Superior temporal gyrus (tissue), 1 donor: ENCODE measurements at regions not wholly inside any gene's neighbourhood (a gene's known extent, or its start where the extent isn't known, plus 50 kb on each side); places are given as distances from the start of the nearest gene placed in this dataset.
A peak's percentile ranks its signal among the peaks of the same experiment; 100 is the strongest.

ENCODE experiments used
- DNase-seq: peaks from one replicate; pipeline ENCODE4 v3.0.0-alpha.2; 2016; ENCODE audit errors: extremely low spot score

DNA sequence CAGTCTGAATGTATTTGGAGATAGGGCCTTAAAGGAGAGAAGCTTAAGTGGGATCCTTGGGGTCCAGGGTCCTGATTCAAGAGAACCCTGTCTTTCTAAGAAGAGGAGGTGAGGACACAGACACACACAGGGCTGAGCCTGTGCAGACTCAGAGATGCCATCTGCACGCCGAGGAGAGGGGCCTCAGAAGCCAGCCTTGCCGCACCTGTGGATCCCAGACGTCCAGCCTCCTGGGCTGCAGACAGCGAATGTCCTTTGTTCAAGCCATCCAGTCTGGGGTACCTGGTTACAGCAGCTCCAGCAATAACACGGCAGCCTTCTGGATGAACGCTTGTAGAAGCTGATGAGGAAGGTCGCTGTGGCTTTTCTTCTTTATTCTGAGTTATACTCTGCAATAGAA, 1086.1 kb downstream of the BRD1 start:
- no peak for DNase-seq

DNA sequence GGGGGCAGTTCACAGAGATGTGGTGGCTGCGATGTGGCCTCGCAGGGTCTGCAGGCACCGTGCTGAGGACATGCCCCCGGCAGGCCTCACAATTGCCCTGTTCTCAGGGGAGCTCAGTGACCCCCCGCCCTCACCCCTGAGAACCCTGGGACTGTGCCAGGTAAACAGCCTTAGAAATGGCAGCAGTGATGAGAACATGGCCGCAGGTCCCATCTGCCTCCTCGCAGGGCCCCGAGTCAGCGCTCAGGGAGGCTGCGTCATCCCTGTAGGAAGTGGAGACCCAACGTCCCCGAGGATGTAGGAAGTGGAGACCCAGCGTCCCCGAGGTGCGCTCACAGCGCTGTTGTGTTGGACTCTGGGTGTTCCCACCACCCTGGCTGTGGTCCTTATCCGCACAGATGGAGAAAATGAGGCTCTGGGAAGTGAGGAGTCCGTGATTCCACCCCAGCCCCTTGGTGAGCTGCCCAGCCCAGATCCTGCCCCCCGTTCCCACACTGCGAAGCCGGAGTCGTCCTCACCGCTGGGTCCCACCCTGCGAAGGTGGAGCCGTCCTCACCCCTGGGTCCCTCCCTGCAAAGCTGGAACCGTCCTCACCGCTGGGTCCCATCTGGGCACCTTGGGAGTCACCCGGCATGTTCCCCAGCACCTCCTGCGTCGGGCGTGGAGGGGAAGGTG, 1086.8 kb downstream of the BRD1 start:
- no peak for DNase-seq

DNA sequence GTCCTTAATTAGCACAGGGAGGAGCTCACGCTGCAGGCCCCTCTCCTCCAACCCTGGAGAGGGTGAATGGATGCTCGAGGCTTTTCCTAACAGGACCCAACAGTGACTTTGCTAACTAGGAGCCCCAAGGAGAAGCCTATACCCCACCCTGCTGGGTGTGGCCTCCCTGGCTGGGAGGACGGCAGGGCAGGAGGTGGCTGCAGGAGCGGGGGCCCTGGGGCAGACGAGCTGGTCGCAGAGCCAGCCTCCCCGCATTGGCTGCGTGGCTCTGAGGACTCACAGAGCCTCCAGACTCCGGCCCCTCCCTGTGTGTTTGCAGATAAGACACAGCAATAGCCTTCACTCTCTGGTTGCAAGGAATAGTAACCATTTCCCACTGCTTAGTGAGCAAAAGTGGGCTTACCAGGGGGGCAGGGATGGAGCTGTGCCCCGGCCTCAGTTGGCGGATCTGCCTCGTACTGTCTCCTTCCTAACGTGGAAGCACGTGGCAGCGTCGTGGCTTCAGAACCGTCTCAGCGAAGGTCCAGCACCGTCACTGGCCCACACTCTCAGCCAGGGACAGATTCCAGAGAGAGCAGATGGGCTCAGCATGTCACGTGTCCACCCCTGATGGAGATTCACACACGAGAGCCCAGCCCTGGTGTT, 1087.5 kb downstream of the BRD1 start:
- peak; percentile 13 for DNase-seq

DNA sequence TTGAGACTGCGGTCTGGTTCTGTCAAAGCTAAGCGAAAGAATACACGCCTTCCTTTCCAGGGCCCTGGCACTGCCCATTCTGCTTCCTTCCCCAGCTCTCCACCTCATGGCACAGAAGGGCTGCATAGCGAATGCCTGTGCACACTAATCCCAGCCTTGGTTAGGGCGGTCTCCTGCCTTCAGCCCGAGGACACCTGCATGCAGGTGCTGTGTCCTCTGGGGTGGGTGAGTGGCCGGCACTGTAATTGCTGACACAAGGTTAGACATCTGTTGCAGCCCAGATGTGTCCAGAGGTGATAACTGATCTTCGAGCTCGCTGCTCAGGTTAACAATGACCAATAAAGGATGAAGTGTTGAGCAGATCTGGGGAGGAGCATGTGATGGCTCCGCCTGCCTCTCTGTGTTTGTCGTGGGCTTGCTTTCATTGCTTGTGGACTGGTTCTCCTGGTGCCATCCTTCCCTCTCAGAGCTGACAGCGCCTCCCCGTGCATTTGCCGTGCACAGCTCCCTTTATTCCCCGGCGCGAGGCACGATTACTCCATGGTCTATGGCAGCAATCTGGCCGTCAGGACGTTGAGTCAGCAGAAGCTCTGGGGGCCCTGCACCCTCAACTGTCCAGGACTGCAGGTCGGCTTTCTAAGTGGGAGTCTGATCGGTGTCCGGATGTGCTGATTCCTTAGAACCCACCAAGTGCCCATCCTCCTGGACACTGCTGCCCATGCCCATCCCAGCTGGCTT, 1088.2 kb downstream of the BRD1 start:
- DNase-seq: no peak

DNA sequence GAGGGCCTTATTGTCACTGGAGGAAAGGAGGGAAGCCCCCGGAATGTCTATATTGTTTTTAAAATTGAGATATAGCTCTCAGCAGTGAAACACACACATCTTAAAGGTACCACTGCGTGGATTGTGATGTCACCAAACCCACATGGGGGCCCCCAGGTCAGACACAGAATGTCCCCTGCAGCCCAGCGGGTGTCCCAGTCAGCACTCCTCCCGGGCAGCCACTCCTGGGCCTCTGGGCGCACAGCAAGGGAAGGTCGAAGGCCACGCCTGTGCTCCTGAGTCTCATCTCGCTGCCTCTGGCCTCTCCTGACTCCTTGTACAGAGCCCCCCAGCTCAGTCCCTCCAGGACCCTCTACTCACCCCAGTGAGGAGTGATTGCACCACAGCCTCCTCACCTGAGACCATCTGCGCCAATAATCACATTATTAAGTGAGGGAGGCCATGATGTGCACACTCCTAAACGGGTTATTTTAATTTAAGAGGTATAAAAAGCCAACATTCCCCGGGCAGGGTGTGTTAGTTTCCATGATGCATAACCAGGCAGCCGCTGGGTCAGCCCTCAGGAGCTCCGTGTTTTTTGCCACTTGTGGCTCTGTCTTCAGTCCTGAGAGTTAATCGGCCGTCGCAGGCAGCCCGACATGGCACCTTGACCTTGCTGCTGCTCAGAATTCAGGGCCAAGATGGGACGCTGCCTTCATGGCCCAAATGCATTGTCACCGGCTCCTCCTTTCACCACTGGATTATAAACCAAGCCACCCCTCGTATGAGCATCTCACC, 1089.3 kb downstream of the BRD1 start:
- DNase-seq: no peak

DNA sequence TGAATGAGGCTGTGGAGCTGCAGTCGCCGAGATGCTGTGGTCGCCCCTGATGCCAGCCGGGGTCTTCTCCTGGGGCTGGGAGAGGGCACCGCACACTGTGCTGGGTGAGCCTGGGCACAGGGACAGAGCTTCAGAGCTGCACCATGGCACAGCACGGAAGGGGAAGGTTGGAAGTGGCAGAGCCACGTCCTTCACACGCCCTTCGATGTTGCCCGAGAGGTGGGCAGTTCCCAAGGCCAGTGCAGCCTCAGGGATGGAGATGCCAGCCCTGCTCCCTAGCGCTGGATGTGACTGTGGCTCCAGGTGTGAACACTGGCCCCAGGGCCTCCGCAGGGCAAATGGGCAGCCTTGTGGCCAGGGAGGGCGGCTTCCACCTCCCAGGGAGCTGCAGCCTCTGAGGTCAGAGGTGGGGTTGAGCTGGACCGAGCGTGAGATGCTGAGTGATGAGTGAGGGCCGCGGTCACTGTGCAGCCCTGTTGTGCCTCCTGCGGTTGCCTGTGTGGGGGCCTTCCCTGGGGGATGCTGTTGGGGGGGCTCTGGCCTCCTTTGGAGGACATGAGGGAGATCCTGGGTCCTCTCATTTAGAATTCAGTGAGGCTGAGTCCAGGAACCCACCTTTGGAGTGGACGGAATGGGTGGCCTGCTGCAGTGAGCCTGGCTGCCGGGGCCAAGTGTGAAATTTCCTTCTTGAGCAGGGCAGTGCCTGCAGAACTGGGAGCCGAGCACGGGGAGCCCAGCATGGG, 1090.0 kb downstream of the BRD1 start:
- DNase-seq: no peak

DNA sequence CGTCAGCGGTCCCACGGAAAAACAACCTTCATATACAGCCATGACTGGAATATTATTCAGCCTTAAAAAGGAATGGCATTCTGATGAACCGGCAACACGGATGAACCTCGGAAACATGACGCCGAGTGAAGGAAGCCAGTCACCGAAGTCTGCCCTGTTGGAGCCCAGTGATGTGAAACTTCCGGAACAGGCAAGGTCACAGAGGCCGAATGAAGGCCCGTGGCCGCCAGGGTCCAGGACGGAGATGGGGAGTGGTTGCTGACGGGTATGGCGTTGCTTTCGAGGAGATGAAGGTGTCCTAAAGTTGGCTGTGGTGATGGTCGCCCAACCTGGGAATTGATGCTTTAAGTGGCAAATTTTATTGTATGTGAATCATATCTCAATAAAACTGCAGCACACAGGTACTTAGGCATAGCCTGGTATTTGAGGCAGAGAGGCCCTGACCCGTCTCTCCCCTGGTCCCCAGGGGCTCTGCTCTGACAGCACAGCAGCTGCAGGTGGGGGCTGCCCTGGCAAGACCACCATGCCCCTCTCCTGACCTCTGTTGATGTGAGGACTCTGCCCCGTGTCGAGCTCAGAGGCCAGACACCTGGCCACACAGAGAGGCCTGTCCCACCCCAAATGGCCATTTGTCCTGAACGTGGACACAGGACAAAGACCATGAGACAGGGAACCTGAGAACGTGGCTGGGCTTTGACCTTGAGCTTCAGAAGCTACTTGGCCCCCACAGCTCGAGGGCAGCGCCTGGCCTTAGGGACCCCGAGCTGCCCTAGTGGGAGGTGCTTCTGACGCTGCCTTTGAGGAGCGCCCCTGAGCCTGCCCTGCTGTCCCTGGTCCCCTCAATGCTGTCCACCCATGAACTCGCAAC, 1090.8 kb downstream of the BRD1 start:
- DNase-seq: no peak

DNA sequence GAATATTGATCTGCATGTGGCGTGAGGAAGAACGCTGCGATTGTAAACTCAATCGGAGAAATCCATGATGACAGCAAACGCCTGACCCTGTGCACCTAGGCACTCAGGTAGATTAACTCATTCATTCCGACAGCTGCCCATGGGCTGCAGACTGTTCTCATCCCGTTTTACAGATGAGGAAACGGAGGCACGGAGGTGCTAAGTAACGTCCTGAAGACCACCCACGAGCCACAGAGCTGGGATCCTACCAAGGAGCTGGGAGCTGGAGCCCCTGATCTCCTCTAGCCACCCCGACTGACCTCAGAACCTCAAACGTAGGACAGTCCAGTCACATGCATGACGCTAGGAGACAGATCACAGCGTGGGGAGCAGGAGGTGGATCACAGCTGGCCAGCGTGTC, 1092.7 kb downstream of the BRD1 start:
- no peak for DNase-seq

DNA sequence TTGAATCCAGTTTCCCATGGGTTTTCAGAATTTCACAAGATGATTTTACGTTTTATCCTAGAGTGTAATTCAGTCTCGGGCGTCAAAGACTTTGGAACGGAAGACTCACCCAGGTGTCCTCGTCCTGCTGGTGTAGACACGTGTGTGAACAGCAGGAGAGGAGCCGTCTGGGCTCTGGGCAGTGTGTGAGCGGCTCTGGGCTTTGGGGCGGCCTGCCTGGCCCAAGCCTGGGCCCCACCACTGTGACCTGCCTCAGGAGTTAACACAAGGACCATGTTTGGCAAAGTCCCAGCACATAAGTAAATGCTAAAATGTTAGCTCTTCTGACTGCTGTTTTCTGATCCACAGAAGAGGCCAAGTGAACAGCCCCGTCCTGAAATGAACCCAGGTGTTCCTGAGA, 1093.3 kb downstream of the BRD1 start:
- DNase-seq: no peak

DNA sequence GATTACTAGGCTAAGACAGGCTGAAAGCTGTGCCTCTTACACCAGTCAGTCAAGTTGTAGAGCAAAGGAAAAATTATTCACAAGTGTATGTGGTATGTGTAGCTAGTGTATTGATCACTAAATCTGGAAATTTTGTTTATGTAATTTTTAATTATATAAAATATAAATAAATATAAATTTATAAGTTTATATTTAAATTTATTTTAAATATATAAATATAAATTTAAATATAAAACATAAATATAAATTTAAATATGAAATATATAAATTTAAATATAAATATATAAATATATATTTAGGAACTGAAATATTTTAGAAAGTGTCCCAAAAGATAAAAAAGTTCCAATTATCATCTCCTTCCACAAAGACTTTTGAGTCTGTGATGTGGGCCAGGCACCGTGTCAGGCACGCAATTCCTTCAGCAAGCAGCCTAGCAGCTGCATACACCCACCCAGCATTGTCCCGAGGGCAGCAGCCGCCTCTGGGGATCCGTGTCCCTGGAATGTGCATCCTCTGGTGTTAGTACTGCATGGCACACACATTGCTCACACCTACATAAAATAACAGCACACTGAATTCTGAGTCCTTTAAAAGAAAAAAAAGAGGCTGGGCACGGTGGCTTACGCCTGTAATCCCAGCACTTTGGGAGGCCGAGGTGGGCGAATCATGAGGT, 1098.0 kb downstream of the BRD1 start:
- no peak for DNase-seq

DNA sequence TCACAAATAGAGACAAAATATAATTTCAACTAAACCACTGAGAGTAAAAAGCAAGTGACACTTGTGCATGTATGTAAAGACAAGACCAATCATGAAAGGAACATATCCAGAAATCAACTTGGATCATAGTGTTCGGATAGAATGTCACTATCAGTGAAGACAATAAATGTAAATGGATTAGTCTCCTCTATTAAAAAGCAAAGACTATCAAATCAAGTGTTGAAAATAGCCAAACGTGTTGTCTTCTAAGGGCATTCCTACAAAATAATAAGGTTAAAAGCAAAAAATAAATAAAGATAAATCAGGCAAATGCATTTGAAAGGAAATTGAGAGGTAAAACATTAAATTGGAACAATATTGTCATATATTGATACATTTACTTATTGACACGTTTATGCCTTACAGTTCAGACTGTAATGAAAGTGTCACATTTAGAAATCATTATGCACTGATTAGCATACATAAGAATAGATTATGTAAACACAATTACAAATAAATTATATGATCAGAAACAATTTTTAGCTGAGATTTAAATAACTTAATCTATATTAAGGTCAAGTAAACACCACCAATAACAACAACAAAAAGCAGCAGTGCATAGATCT, 1100.1 kb downstream of the BRD1 start:
- DNase-seq: no peak

DNA sequence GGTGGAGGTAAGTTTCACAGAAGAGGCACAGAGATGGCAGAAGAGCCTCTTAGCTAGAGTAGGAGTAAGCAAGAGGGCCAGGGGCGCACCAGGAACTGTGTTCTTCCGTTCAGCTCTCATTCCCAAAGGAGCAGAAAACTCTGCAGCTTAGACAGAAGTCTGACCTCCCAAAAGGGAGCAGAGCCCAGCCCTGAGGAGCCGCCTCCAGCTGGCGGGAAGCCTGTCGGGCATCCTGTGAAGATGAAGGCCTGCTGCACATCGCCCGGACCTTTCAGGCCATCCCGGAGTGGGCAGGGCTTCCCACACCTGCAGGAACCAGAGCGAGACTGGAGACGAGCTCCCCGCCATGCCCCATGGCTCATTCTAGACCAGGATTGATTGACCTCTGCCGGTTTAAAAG, 1102.8 kb downstream of the BRD1 start:
- DNase-seq: no peak

DNA sequence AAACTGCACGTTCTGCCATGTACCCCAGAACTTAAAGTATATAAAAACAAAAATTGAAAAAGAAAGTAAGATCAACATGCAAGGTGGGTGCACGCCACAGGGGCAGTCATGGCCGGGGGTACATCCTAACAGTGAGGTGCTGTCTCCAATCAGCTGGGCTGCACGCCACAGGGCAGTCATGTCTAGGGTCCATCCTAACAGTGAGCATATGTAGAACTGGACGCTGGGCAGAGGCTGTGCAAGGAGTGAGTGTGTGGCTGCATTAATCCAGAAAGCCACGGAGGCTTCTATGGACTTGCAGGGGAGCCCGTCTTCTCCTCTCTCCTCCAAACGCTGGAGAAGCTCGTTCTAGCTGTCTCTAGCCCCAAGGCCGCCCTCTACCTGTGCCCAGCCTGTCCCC, 1105.0 kb downstream of the BRD1 start:
- no peak for DNase-seq

DNA sequence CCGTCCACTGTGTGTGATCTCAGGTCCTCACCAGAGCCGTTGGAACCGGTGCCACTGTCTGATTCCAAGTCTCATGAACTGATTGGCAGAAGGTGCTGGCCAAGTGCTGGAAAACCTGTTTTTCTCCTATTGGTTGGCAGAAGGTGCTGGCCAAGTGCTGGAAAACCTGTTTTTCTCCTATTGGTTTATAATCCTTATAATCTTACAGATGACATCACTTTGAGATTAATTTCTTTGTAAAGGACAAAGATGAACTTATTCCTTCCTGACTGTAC, 1106.3 kb downstream of the BRD1 start:
- no peak for DNase-seq

DNA sequence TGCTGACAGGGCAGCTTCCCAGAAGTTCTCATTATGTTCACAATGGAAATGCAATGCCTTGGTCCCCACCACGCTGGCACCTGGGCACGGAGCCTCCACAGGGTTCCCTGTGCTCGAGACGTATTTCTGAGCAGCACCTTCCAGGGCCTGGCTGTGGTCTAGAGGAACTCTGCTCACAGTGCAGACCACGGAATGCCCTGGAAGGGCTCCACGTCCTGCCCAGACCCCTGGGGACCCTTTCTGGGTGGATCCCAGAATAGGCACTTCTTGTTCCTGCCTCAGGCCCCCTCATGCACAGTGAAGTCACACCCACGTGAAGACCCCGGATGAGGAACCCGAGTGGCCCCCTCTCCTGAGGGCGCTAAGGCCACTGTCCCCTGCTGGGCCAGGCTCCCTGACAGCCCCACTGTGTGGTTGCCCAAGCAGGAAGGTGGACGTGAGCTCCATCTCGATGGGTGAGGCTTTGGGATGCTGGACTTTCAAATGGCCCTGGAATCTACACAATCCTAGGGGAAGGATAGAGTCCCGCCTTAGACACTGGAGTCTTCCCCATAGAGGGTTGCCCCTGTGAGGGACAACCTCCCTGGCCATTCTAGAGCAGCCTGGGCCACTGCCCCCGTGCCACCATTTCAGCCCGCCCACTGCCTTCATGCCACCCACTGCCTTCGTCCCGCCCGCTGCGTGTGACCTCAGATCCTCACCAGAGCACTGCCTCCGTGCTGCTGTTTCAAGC, 1106.8 kb downstream of the BRD1 start:
- no peak for DNase-seq

DNA sequence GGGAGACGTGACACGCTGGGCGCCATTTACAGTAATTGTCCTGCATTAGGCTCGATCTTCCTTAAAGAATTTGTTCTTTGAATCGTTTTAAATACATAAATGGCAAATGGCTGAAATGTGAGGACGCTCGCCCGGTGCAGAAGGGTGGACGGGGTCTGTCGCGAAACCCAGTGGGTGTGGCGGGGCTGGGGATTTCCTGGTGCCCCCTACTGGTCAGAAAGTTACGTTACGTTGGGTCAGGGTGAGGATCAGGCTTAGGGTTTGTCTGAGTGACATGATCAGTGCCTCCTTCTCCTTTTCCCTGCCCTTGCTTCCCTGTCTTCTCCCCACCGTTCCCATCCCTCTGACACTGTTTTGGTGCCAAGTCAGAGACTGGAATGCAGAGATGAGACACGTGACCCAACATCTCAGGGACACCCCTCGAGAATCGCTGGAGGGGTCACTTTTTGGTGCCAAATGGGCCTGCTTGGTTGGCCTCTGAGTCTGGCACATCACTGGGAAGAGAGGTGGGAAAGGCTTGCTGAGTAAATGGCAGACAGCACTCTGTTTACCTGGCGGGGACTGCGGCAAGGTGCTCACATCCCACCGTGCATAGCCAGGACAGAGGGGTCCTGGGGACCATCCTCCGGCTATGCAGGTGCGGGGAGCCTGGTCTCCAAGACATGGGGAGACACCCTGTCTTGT, 1107.6 kb downstream of the BRD1 start:
- no peak for DNase-seq

DNA sequence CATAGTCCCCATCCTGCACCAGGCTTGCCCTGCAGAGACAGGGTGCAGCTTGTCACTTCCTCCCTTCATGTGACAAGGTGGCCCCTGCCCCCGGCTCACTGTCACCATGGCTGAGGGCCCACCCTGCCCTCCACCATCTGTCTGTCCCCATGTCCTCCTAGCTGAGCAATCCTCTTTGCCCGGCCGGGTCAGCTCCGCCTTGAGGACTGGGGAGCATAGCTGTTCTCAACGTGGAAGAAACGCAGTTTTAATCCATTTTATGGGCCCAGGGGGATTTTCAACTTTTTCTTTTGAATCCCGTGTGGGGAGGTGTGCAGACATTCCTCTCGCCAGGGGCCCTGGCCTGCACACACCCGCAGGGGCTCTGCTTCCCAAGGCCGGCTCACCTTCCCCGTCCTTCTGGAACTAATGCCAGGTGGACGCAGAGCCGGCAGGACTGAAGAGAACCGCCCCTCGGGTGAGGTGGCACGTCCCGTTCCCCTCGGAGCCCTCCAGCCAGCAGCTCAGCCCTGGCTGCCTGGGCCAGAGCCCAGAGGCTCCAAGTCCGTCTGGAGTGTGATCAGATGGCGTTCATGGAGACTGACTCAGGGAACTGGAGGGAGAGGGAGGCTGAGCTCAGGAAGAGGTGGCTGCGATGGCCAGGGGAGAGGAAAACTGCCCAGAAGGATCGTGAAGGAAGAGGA, 1108.7 kb downstream of the BRD1 start:
- no peak for DNase-seq
